ENCODE measurements at regions not wholly inside any gene's neighbourhood (a gene's known extent, or its start where the extent isn't known, plus 50 kb on each side); places are given as distances from the start of the nearest gene placed in this dataset.

DNA sequence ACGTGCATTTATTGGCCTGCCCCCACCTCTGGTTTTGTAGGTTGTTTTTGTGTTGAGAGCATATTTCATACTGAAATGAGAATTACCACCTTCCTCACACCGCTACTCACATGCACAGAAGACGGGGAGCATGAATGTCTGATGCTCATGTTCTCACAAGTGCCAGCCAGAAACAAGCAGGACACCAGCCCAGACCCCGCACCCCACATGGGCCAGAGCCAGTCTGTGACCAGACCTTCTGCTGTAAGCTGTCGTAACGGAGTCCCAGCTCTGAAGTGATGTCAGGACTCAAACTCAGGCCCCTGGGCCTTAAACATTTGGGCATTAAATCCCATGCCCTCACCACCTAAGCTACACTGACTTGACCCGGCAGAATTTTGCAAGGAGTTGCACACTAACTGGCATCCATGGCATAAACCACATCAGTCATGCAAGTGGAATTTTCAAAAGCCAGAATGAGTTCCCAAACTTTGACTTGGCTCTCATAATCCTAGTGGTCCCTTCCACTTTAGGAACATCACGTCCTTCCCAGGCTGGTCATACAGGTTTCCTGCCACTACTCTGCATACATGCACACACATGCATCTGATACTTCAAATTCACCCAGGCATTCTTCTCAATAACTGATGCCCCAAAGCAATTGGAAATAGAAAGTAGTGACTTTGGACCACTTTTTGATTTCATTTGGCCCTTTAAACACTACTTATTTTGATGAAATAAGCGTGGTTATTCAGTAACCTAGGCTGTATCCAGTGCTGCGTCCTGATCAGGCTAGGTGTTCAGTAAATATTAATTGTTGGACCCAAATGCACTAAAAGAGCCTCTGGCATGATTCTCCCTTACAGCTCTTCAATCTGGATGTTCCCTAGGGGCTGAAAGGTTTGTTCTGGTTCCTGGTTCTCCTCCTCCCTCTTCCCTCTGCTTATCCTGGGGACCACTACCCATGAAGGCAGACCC lies 223.1 kb upstream of the ID2 start:
- ChIA-PET CTCF (no interaction called here), POLR2A (no interaction called here)
- Histone ChIP-seq H3K36me3 (ENCODE audit: control insufficient read depth in 2 of 2, insufficient read depth in 1 of 2, low read length in 2 of 2) (no peaks in the 10 kb centered on the region), H3K4me1 (ENCODE audit: control insufficient read depth, insufficient read depth, low read length) (no peaks in the 10 kb centered on the region), H3K4me3 (ENCODE audit: low read depth, low read length) (no peak overlapping the region), H3K9me3 (ENCODE audit: control insufficient read depth, insufficient read depth, low read depth, low read length) (no peaks in the 10 kb centered on the region), H3K27ac (ENCODE audit: extremely low read depth, low read depth, low read length) (no peak overlapping the region)
- TF ChIP-seq TRIM28 (IDR thresholded peaks at IDR 0.05; ENCODE audit: borderline replicate concordance, low read length) (no peak), YY2 (tag by site-specific recombination; IDR thresholded peaks at IDR 0.05) (no peak), ZNF521 (tag by site-specific recombination; IDR thresholded peaks at IDR 0.05) (no peak), ZNF221 (tag by site-specific recombination; IDR thresholded peaks at IDR 0.05; ENCODE audit: borderline replicate concordance) (no peak), ZNF157 (tag by site-specific recombination; IDR thresholded peaks at IDR 0.05) (no peak), ZNF350 (tag by site-specific recombination; IDR thresholded peaks at IDR 0.05) (no peak), ZNF16 (tag by site-specific recombination; IDR thresholded peaks at IDR 0.05; ENCODE audit: low read depth) (no peak)

DNA sequence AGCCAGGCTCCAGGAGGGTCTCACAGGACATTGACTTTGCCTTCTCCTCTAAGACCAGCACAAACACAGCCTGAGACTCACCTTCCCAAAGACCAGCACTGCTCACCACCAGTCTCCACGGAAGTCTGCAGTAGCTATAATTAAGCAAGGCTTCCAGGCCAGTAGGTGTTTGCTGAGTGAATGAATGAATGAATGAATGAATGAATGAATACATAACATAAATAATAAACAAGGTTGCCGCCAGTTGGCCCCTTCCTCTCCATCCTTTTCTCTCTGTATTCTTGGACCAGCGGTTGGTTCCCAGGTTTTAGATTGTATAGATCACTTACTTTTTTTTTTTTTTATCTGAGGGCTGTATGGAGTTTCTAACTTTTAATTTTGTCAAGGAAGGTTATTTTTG lies 222.4 kb upstream of the ID2 start:
- Histone ChIP-seq H3K27ac (ENCODE audit: extremely low read depth, low read depth, low read length) (no peak overlapping the region), H3K4me3 (ENCODE audit: low read depth, low read length) (no peak overlapping the region), H3K9me3 (ENCODE audit: control insufficient read depth, insufficient read depth, low read depth, low read length) (no peaks in the 10 kb centered on the region), H3K36me3 (ENCODE audit: control insufficient read depth in 2 of 2, insufficient read depth in 1 of 2, low read length in 2 of 2) (no peaks in the 10 kb centered on the region), H3K4me1 (ENCODE audit: control insufficient read depth, insufficient read depth, low read length) (no peaks in the 10 kb centered on the region)
- ChIA-PET CTCF (interaction anchor here (0.5 kb wide), 1 partner anchor 293 kb away, joined by 4 read pairs; no protein-coding TSS in a partner anchor), POLR2A (no interaction called here)
- no peak for TF ChIP-seq TCF7L2 (IDR thresholded peaks at IDR 0.05; ENCODE audit: borderline replicate concordance, low read depth, low read length)
- TF ChIP-seq ZNF600 (tag by site-specific recombination; IDR thresholded peaks at IDR 0.05), result no peak
- no peak for TF ChIP-seq ZNF24 (tag by site-specific recombination; IDR thresholded peaks at IDR 0.05)
- no peak for TF ChIP-seq PRDM6 (tag by site-specific recombination; IDR thresholded peaks at IDR 0.05)
- TF ChIP-seq ZSCAN18 (tag by site-specific recombination; IDR thresholded peaks at IDR 0.05), result no peak
- TF ChIP-seq KLF7 (tag by site-specific recombination; IDR thresholded peaks at IDR 0.05; ENCODE audit: borderline replicate concordance), result no peak
- TF ChIP-seq ZNF391 (tag by site-specific recombination; IDR thresholded peaks at IDR 0.05; ENCODE audit: borderline replicate concordance, low read depth), result no peak
- no peak for TF ChIP-seq KLF1 (tag by site-specific recombination; IDR thresholded peaks at IDR 0.05)
- no peak for TF ChIP-seq HIC1 (tag by site-specific recombination; IDR thresholded peaks at IDR 0.05)
- no peak for TF ChIP-seq ZNF266 (tag by site-specific recombination; IDR thresholded peaks at IDR 0.05; ENCODE audit: low read depth)
- TF ChIP-seq ZNF416 (tag by site-specific recombination; IDR thresholded peaks at IDR 0.05), result no peak
- TF ChIP-seq, protein P1, sequence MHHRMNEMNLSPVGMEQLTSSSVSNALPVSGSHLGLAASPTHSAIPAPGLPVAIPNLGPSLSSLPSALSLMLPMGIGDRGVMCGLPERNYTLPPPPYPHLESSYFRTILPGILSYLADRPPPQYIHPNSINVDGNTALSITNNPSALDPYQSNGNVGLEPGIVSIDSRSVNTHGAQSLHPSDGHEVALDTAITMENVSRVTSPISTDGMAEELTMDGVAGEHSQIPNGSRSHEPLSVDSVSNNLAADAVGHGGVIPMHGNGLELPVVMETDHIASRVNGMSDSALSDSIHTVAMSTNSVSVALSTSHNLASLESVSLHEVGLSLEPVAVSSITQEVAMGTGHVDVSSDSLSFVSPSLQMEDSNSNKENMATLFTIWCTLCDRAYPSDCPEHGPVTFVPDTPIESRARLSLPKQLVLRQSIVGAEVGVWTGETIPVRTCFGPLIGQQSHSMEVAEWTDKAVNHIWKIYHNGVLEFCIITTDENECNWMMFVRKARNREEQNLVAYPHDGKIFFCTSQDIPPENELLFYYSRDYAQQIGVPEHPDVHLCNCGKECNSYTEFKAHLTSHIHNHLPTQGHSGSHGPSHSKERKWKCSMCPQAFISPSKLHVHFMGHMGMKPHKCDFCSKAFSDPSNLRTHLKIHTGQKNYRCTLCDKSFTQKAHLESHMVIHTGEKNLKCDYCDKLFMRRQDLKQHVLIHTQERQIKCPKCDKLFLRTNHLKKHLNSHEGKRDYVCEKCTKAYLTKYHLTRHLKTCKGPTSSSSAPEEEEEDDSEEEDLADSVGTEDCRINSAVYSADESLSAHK (tag by site-specific recombination; IDR thresholded peaks at IDR 0.05), result no peak
